ENCODE measurements at regions not wholly inside any gene's neighbourhood (a gene's known extent, or its start where the extent isn't known, plus 50 kb on each side); places are given as distances from the start of the nearest gene placed in this dataset.

DNA sequence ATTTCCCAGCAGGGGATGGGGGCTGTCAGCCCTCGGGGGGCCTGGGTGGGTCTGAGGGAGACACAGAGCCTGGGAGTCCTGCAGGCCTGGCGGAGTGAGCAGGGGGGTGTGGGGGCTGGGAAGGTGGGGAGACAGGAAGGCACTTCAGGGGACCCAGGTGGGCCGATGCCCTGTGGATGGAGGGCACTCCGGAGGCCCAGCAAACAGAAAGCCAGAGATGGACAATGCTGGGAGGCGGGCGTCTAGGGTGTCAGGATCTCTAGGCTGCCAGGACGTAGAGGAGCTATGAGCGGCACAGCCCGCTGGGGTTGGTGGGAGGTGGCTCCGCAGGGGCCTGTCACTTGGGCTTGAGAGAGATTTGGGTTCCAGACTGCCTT lies 87.6 kb upstream of the COL5A1 start:
- Histone ChIP-seq H3K36me3 (no peaks in the 10 kb centered on the region), H3K9me3 (ENCODE audit: low read depth) (no peaks in the 10 kb centered on the region), H3K27ac (no peak overlapping the region), H3K9ac (no peak overlapping the region), H3K4me3 (no peak overlapping the region), H3K27me3 (no peaks in the 10 kb centered on the region), H4K20me1 (ENCODE audit: low read depth) (no peaks in the 10 kb centered on the region), H3K4me2 (no peak overlapping the region), H2AFZ (replicated peaks) (no peak overlapping the region), H3K4me1 (no peaks in the 10 kb centered on the region), H3K79me2 (ENCODE audit: low read depth) (no peaks in the 10 kb centered on the region), H3F3A (ENCODE audit: low read depth) (no peaks in the 10 kb centered on the region)
- Mint-ChIP-seq H3K9me3 (peaks cover 6% of the 10 kb centered on the region), H3K27me3 (ENCODE audit: insufficient read depth, low read depth) (peaks cover 15% of the 10 kb centered on the region), H3K4me3 (no peak overlapping the region), H3K36me3 (no peaks in the 10 kb centered on the region), H3K27ac (no peak overlapping the region), H3K4me1 (peaks cover 11% of the 10 kb centered on the region)
- TF ChIP-seq EZH2phosphoT487 (IDR thresholded peaks at IDR 0.05) (no peak), EZH2 (IDR thresholded peaks at IDR 0.05) (no peak)
- TF ChIP-seq, protein P1, sequence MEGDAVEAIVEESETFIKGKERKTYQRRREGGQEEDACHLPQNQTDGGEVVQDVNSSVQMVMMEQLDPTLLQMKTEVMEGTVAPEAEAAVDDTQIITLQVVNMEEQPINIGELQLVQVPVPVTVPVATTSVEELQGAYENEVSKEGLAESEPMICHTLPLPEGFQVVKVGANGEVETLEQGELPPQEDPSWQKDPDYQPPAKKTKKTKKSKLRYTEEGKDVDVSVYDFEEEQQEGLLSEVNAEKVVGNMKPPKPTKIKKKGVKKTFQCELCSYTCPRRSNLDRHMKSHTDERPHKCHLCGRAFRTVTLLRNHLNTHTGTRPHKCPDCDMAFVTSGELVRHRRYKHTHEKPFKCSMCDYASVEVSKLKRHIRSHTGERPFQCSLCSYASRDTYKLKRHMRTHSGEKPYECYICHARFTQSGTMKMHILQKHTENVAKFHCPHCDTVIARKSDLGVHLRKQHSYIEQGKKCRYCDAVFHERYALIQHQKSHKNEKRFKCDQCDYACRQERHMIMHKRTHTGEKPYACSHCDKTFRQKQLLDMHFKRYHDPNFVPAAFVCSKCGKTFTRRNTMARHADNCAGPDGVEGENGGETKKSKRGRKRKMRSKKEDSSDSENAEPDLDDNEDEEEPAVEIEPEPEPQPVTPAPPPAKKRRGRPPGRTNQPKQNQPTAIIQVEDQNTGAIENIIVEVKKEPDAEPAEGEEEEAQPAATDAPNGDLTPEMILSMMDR (IDR thresholded peaks at IDR 0.05), result no peak
- DNase-seq (ENCODE audit: low spot score), result no peak

DNA sequence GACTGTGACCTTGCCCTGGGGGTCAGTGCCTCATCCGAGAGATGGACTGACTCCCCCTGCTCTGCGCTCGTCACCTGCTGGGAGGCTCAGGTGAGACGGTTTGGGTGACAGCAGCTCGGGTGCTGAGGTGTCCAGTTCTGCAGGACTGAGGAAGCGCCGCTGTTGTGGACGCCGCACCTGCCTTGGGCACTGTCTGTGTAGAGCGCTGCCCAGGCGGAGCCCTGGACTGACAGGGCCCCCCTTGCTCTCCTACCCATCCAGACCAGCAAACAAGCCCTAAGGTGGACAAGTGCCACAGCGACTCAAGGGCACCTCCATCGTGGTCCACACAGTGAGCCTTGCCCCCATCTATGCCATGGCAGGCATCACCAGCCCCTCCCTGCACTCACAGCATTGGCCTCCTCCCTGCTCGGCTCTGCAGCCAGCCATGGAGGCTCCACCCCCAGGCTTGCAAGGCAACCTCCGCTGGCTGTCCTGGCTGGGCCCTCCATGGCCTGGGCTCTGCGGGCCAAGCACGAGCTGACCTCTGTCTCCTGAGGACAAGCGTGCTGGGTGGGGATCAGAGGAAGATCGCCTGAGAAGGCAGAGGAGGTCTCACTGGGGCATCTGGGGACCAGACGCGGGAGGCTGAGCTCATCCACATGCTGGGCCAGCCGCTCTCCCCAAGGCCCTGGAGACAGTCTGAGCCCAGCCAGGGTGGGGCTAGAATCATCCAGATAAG lies 87.1 kb upstream of the COL5A1 start:
- no peaks in the 10 kb centered on the region for H3K9me3 ChIP-seq (ENCODE audit: low read depth)
- TF ChIP-seq, protein P1 (IDR thresholded peaks at IDR 0.05), result no peak
- TF ChIP-seq EZH2 (IDR thresholded peaks at IDR 0.05) (no peak), EZH2phosphoT487 (IDR thresholded peaks at IDR 0.05) (no peak)
- no peaks in the 10 kb centered on the region for H3K27me3 ChIP-seq
- peaks cover 4% of the 10 kb centered on the region for H3K9me3 Mint-ChIP-seq
- no peaks in the 10 kb centered on the region for H3K36me3 ChIP-seq
- H3K79me2 ChIP-seq (ENCODE audit: low read depth), result no peaks in the 10 kb centered on the region
- H3K4me3 ChIP-seq, result no peak overlapping the region
- no peaks in the 10 kb centered on the region for H4K20me1 ChIP-seq (ENCODE audit: low read depth)
- no peak overlapping the region for H3K4me3 Mint-ChIP-seq
- no peak overlapping the region for H2AFZ ChIP-seq (replicated peaks)
- no peak overlapping the region for H3K9ac ChIP-seq
- no peaks in the 10 kb centered on the region for H3K36me3 Mint-ChIP-seq
- H3K4me1 ChIP-seq, result no peaks in the 10 kb centered on the region
- peak; percentile 40 for DNase-seq (ENCODE audit: low spot score)
- peaks cover 11% of the 10 kb centered on the region for H3K4me1 Mint-ChIP-seq
- H3F3A ChIP-seq (ENCODE audit: low read depth), result no peaks in the 10 kb centered on the region
- H3K27ac Mint-ChIP-seq, result no peak overlapping the region
- no peak overlapping the region for H3K27ac ChIP-seq
- H3K27me3 Mint-ChIP-seq (ENCODE audit: insufficient read depth, low read depth), result peaks cover 14% of the 10 kb centered on the region
- H3K4me2 ChIP-seq, result no peak overlapping the region

DNA sequence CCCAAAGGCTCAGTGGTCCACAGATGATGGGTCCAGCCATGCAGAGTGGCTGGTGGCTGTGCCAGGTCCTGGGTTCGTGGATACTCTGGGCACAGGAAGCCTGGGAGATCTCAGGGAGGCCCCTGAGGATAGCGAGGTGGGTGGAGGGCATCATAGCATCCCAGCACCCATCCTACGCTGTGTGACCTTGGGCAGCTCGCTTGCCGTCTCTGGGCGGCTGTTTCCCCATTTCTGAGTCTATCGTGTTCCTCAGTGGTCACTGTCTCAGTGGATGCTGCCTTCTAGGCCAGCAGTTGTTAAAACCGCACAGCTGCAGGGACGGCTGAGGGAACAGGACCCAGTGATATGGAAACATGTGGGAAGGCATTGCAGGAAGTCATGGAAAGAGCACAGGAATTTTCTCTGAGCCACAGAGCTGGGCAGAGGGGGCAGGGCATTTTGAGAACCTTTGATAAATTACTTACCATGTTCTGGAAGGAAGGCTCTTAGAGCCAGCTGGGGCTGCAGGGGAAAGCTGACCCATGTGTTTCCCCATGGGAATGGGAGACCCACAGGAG lies 86.4 kb upstream of the COL5A1 start:
- Histone ChIP-seq H4K20me1 (ENCODE audit: low read depth) (no peaks in the 10 kb centered on the region), H3K9me3 (ENCODE audit: low read depth) (no peaks in the 10 kb centered on the region), H3K4me1 (no peaks in the 10 kb centered on the region), H3F3A (ENCODE audit: low read depth) (no peaks in the 10 kb centered on the region), H3K9ac (no peak overlapping the region), H3K36me3 (no peaks in the 10 kb centered on the region), H2AFZ (replicated peaks) (no peak overlapping the region), H3K27ac (no peak overlapping the region), H3K4me2 (no peak overlapping the region), H3K27me3 (no peaks in the 10 kb centered on the region), H3K79me2 (ENCODE audit: low read depth) (no peaks in the 10 kb centered on the region), H3K4me3 (no peak overlapping the region)
- Mint-ChIP-seq H3K4me3 (no peak overlapping the region), H3K9me3 (peaks cover 4% of the 10 kb centered on the region), H3K36me3 (no peaks in the 10 kb centered on the region), H3K27ac (peak overlapping the region; percentile 70), H3K4me1 (peaks cover 11% of the 10 kb centered on the region), H3K27me3 (ENCODE audit: insufficient read depth, low read depth) (peaks cover 12% of the 10 kb centered on the region)
- TF ChIP-seq EZH2 (IDR thresholded peaks at IDR 0.05) (no peak), EZH2phosphoT487 (IDR thresholded peaks at IDR 0.05) (no peak)
- TF ChIP-seq, protein P1 (IDR thresholded peaks at IDR 0.05), result no peak
- DNase-seq (ENCODE audit: low spot score), result no peak
